A673 (cell line): ENCODE measurements at regions not wholly inside any gene's neighbourhood (a gene's known extent, or its start where the extent isn't known, plus 50 kb on each side); places are given as distances from the start of the nearest gene placed in this dataset.
"Not testable (repeated sequence)": the region's sequence is repeated elsewhere in the genome, so short reads cannot be mapped to it uniquely, and the experiment has no call there.

Source experiments
- EZH2 ChIP-seq: fragments of 200-600 bp; sonication (generic); IDR thresholded peaks from 2 replicates; pipeline ENCODE4 v1.6.1; 2017; ENCODE audit warnings: borderline replicate concordance, low read depth, mild to moderate bottlenecking, mixed read lengths, antibody characterized with exemption, low read length; ENCODE audit not compliant: poor library complexity, severe bottlenecking
- TF ChIP-seq, protein P1 (sequence below): fragments of 300-800, 200-600 bp; sonication (generic); conservative IDR thresholded peaks from 2 replicates; pipeline ENCODE4 v1.5.1; 2017; ENCODE audit warnings: low read depth, mild to moderate bottlenecking, antibody characterized with exemption, low read length, moderate library complexity, mixed read lengths

DNA sequence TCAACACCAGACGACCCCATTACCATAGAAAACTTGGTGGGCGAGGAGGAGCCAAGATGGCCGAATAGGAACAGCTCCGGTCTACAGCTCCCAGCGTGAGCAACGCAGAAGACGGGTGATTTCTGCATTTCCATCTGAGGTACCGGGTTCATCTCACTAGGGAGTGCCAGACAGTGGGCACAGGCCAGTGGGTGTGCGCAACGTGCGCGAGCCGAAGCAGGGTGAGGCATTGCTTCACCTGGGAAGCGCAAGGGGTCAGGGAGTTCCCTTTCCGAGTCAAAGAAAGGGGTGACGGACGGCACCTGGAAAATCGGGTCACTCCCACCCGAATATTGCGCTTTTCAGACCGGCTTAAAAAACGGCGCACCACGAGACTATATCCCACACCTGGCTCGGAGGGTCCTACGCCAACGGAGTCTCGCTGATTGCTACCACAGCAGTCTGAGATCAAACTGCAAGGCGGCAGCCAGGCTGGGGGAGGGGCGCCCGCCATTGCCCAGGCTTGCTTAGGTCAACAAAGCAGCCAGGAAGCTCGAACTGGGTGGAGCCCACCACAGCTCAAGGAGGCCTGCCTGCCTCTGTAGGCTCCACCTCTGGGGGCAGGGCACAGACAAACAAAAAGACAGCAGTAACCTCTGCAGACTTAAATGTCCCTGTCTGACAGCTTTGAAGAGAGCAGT, 2000.1 kb upstream of the CELF4 start:
- TF ChIP-seq, protein P1, sequence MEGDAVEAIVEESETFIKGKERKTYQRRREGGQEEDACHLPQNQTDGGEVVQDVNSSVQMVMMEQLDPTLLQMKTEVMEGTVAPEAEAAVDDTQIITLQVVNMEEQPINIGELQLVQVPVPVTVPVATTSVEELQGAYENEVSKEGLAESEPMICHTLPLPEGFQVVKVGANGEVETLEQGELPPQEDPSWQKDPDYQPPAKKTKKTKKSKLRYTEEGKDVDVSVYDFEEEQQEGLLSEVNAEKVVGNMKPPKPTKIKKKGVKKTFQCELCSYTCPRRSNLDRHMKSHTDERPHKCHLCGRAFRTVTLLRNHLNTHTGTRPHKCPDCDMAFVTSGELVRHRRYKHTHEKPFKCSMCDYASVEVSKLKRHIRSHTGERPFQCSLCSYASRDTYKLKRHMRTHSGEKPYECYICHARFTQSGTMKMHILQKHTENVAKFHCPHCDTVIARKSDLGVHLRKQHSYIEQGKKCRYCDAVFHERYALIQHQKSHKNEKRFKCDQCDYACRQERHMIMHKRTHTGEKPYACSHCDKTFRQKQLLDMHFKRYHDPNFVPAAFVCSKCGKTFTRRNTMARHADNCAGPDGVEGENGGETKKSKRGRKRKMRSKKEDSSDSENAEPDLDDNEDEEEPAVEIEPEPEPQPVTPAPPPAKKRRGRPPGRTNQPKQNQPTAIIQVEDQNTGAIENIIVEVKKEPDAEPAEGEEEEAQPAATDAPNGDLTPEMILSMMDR: not testable (repeated sequence)
- not testable (repeated sequence) for TF ChIP-seq EZH2
